ENCODE measurements at regions not wholly inside any gene's neighbourhood (a gene's known extent, or its start where the extent isn't known, plus 50 kb on each side); places are given as distances from the start of the nearest gene placed in this dataset.

DNA sequence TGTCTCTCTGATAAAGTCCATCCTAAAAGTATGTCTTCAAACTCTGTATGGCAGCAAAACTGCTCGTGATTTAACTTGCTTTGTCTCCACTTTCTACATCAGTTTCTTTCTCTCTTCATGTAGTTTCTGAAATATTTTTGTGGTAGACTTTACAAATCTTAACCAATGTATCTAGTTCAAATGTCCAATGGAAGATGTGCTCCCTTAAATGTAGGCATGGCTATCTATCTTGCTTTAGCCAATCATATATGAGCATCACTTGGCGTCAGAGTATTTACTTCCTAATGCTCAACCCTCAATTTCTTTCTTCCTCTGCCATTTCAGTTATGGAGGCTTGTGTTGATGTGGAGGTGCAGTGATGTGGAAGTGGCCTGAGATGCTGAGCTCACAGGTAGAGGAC is 206.1 kb upstream of the ZNF608 start:
- Histone ChIP-seq H3K4me3 (ENCODE audit: low read depth, low read length) (no peak overlapping the region), H3K36me3 (ENCODE audit: control insufficient read depth, insufficient read depth, low read length) (no peaks in the 10 kb centered on the region), H3K27ac (ENCODE audit: insufficient read depth, low read length, poor library complexity, severe bottlenecking) (no peak overlapping the region), H3K4me1 (ENCODE audit: control insufficient read depth, insufficient read depth, low read length, poor library complexity, severe bottlenecking) (no peaks in the 10 kb centered on the region), H3K27me3 (ENCODE audit: control insufficient read depth, insufficient read depth, low read length) (no peaks in the 10 kb centered on the region), H3K9me3 (ENCODE audit: control insufficient read depth in 2 of 2, low read length in 2 of 2) (no peaks in the 10 kb centered on the region)
- H3K27ac Mint-ChIP-seq: peak overlapping the region in 1 of 3 donors; percentile 86
- H3K9me3 Mint-ChIP-seq: peaks cover 0 to 6% (median under 1%) of the 10 kb centered on the region in 7 donors
- peaks cover 0 to 3% (median 0%) of the 10 kb centered on the region in 4 donors for H3K4me1 Mint-ChIP-seq
- no peaks in the 10 kb centered on the region for H3K27me3 Mint-ChIP-seq
- peak in 1 of 3 donors; percentile 6 for DNase-seq
- peak in 1 of 2 donors; percentile 14 for ATAC-seq (ENCODE audit: low read depth in 2 of 2)
- H3K4me3 Mint-ChIP-seq: peak overlapping the region in 2 of 4 donors; percentile 35 to 81
- H3K36me3 Mint-ChIP-seq: no peaks in the 10 kb centered on the region

DNA sequence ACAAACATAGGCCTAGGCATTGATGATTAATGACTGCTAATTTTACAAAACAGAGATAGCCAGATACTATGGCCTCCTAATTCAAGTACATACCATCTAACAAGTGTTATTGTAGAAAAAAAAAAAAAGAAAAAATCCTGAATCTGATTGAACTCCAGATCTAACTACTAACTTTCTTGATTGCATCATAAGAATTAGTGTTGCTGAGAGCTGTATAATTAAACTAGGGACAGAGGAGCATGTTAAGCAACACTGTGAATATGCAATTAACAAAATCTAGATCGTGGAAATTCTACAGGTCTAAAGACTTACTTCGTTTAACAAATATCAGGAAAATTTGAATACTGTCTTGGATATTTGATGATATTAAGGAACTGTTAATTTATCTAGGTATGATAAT is 208.3 kb upstream of the ZNF608 start:
- Histone ChIP-seq H3K4me3 (ENCODE audit: low read depth, low read length) (no peak overlapping the region), H3K27ac (ENCODE audit: insufficient read depth, low read length, poor library complexity, severe bottlenecking) (no peak overlapping the region), H3K36me3 (ENCODE audit: control insufficient read depth, insufficient read depth, low read length) (no peaks in the 10 kb centered on the region), H3K4me1 (ENCODE audit: control insufficient read depth, insufficient read depth, low read length, poor library complexity, severe bottlenecking) (no peaks in the 10 kb centered on the region), H3K27me3 (ENCODE audit: control insufficient read depth, insufficient read depth, low read length) (no peaks in the 10 kb centered on the region), H3K9me3 (ENCODE audit: control insufficient read depth in 2 of 2, low read length in 2 of 2) (no peaks in the 10 kb centered on the region)
- Mint-ChIP-seq H3K9me3 (peaks cover 0 to 6% (median 0%) of the 10 kb centered on the region in 7 donors), H3K4me1 (peaks cover 0 to 3% (median 0%) of the 10 kb centered on the region in 4 donors), H3K27me3 (no peaks in the 10 kb centered on the region), H3K4me3 (peak overlapping the region in 1 of 4 donors; percentile 68), H3K27ac (no peak overlapping the region), H3K36me3 (no peaks in the 10 kb centered on the region)
- ATAC-seq (ENCODE audit: low read depth in 2 of 2) (no peak), DNase-seq (no peak)

DNA sequence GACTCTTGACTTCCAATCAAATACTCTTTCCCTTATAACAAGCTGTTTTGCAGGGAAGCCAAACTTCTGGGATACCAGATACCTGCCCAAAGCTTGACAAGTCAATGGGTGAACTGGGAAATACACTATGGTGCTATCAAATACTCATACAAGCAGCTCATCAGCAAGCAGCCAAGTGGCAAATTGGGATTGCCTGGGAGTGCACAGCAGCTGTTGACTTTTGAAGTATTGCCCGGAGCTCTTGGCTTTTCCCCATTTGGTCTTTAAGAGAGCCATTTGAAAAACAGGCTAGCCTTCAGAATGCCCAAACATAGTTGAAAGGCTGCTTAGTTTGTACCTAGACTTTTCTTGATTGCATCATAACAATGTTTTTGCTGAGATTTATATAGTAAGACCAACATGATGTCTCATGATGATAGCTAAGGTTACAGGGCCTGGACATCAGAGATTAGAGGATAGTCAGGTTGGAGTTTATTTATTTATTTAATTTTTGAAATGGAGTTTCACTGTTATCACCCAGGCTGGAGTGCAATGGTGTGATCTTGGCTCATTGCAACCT is 210.1 kb upstream of the ZNF608 start:
- no peaks in the 10 kb centered on the region for H3K27me3 ChIP-seq (ENCODE audit: control insufficient read depth, insufficient read depth, low read length)
- H3K4me1 ChIP-seq (ENCODE audit: control insufficient read depth, insufficient read depth, low read length, poor library complexity, severe bottlenecking): no peaks in the 10 kb centered on the region
- no peak overlapping the region for H3K4me3 ChIP-seq (ENCODE audit: low read depth, low read length)
- ATAC-seq (ENCODE audit: low read depth in 2 of 2) (no peak), DNase-seq (no peak)
- H3K27me3 Mint-ChIP-seq: no peaks in the 10 kb centered on the region
- no peaks in the 10 kb centered on the region for H3K36me3 Mint-ChIP-seq
- peaks cover 0 to 6% (median 0%) of the 10 kb centered on the region in 7 donors for H3K9me3 Mint-ChIP-seq
- peaks cover 0 to 2% (median 0%) of the 10 kb centered on the region in 4 donors for H3K4me1 Mint-ChIP-seq
- H3K9me3 ChIP-seq (ENCODE audit: control insufficient read depth in 2 of 2, low read length in 2 of 2): no peaks in the 10 kb centered on the region
- H3K27ac Mint-ChIP-seq: no peak overlapping the region
- no peak overlapping the region for H3K4me3 Mint-ChIP-seq
- H3K36me3 ChIP-seq (ENCODE audit: control insufficient read depth, insufficient read depth, low read length): no peaks in the 10 kb centered on the region
- no peak overlapping the region for H3K27ac ChIP-seq (ENCODE audit: insufficient read depth, low read length, poor library complexity, severe bottlenecking)

DNA sequence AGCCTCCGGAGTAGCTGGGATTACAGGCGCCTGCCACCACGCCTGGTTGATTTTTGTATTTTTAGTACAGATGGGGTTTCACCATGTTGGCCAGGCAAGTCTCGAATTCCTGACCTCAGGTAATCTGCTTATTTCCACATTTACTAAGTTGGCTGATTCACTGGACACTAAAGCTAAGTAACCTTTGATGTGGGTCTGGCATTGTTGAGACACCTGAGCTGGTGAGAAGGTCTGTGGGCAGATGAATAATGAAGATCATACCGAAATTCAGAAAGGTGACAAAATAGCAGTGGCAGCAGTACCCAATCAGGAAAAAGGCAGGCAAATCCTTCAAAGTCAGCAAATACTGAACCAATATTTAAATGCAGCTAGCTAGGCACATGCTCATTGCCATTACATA is 210.6 kb upstream of the ZNF608 start:
- Histone ChIP-seq H3K36me3 (ENCODE audit: control insufficient read depth, insufficient read depth, low read length) (no peaks in the 10 kb centered on the region), H3K27ac (ENCODE audit: insufficient read depth, low read length, poor library complexity, severe bottlenecking) (no peak overlapping the region), H3K4me1 (ENCODE audit: control insufficient read depth, insufficient read depth, low read length, poor library complexity, severe bottlenecking) (no peaks in the 10 kb centered on the region), H3K4me3 (ENCODE audit: low read depth, low read length) (no peak overlapping the region), H3K9me3 (ENCODE audit: control insufficient read depth in 2 of 2, low read length in 2 of 2) (no peaks in the 10 kb centered on the region), H3K27me3 (ENCODE audit: control insufficient read depth, insufficient read depth, low read length) (no peaks in the 10 kb centered on the region)
- H3K4me3 Mint-ChIP-seq: no peak overlapping the region
- no peak overlapping the region for H3K27ac Mint-ChIP-seq
- no peaks in the 10 kb centered on the region for H3K4me1 Mint-ChIP-seq
- ATAC-seq (ENCODE audit: low read depth in 2 of 2): no peak
- DNase-seq: no peak
- no peaks in the 10 kb centered on the region for H3K36me3 Mint-ChIP-seq
- peaks cover 0 to 6% (median 0%) of the 10 kb centered on the region in 7 donors for H3K9me3 Mint-ChIP-seq
- no peaks in the 10 kb centered on the region for H3K27me3 Mint-ChIP-seq

DNA sequence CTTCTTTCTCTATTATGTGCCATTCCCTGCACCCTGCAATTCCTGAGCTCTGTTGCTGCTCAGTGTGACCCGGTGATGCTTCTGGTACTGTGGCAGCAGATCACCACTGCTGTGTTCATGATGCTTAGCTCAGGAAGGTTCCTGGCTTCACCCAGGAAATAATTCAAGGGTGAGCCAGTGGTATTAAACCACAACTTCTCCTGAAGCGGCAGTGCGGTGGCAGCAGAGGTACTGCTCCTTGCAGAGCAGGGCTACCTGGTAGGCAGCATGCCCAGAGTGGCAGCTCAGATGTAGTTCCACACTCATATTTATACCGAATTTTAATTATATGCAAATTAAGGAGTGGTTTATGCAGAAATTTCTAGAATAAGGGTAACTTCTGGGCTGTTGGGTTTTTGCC is 213.8 kb upstream of the ZNF608 start:
- DNase-seq (no peak), ATAC-seq (ENCODE audit: low read depth in 2 of 2) (no peak)
- no peaks in the 10 kb centered on the region for H3K36me3 Mint-ChIP-seq
- H3K9me3 ChIP-seq (ENCODE audit: control insufficient read depth in 2 of 2, low read length in 2 of 2): no peaks in the 10 kb centered on the region
- H3K27me3 Mint-ChIP-seq: no peaks in the 10 kb centered on the region
- H3K9me3 Mint-ChIP-seq: peaks cover 0 to 2% (median 0%) of the 10 kb centered on the region in 7 donors
- H3K4me3 Mint-ChIP-seq: no peak overlapping the region
- no peaks in the 10 kb centered on the region for H3K4me1 ChIP-seq (ENCODE audit: control insufficient read depth, insufficient read depth, low read length, poor library complexity, severe bottlenecking)
- no peaks in the 10 kb centered on the region for H3K4me1 Mint-ChIP-seq
- no peak overlapping the region for H3K4me3 ChIP-seq (ENCODE audit: low read depth, low read length)
- H3K27ac Mint-ChIP-seq: no peak overlapping the region
- no peaks in the 10 kb centered on the region for H3K27me3 ChIP-seq (ENCODE audit: control insufficient read depth, insufficient read depth, low read length)
- H3K27ac ChIP-seq (ENCODE audit: insufficient read depth, low read length, poor library complexity, severe bottlenecking): no peak overlapping the region
- no peaks in the 10 kb centered on the region for H3K36me3 ChIP-seq (ENCODE audit: control insufficient read depth, insufficient read depth, low read length)

DNA sequence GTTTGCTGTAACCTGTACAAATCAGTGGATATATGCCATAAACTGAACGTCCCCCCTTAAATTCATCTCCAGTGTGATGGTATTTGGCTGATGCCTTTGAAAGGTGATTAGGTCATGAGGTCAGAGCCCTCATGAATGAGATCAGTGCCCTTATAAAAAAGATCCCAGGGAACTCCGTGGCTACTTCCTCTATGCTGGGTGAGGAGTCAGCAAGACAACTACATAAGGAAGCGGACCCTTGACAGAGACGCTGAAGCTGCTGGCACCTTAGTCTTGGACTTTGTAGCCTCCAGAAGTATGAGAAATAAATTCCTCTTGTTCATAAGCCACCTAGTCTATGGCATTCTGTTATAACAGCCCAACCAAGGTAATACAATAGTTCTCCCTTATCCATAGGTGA is 215.1 kb upstream of the ZNF608 start:
- Histone ChIP-seq H3K9me3 (ENCODE audit: control insufficient read depth in 2 of 2, low read length in 2 of 2) (no peaks in the 10 kb centered on the region), H3K36me3 (ENCODE audit: control insufficient read depth, insufficient read depth, low read length) (no peaks in the 10 kb centered on the region), H3K4me1 (ENCODE audit: control insufficient read depth, insufficient read depth, low read length, poor library complexity, severe bottlenecking) (no peaks in the 10 kb centered on the region), H3K27me3 (ENCODE audit: control insufficient read depth, insufficient read depth, low read length) (no peaks in the 10 kb centered on the region), H3K27ac (ENCODE audit: insufficient read depth, low read length, poor library complexity, severe bottlenecking) (no peak overlapping the region), H3K4me3 (ENCODE audit: low read depth, low read length) (no peak overlapping the region)
- Mint-ChIP-seq H3K9me3 (peaks cover 0 to 3% (median 0%) of the 10 kb centered on the region in 7 donors), H3K27me3 (no peaks in the 10 kb centered on the region), H3K27ac (no peak overlapping the region), H3K4me1 (no peaks in the 10 kb centered on the region), H3K4me3 (no peak overlapping the region), H3K36me3 (no peaks in the 10 kb centered on the region)
- no peak for ATAC-seq (ENCODE audit: low read depth in 2 of 2)
- DNase-seq: no peak

DNA sequence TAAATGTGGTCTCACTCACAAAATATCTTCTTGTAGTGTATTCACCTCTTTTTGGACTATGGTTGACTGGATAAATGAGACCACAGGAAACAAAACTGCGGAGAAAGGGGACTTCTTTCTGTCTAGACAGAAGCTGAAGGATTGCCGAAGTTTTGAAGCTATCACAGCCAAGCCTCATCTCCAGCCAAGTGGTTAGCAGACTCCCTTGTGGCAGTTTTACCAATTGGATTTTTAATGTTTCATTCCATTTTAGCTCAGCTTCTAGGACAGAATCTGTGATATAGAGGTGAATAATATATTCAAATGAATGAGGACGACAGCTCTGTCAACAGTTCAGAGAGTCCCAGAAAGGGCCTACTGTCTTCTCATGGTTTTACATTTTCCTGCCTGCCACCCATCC is 215.7 kb upstream of the ZNF608 start:
- H3K27me3 ChIP-seq (ENCODE audit: control insufficient read depth, insufficient read depth, low read length): no peaks in the 10 kb centered on the region
- H3K36me3 ChIP-seq (ENCODE audit: control insufficient read depth, insufficient read depth, low read length): no peaks in the 10 kb centered on the region
- no peak overlapping the region for H3K27ac Mint-ChIP-seq
- H3K4me3 Mint-ChIP-seq: no peak overlapping the region
- no peaks in the 10 kb centered on the region for H3K4me1 Mint-ChIP-seq
- no peaks in the 10 kb centered on the region for H3K36me3 Mint-ChIP-seq
- no peaks in the 10 kb centered on the region for H3K9me3 ChIP-seq (ENCODE audit: control insufficient read depth in 2 of 2, low read length in 2 of 2)
- no peak overlapping the region for H3K4me3 ChIP-seq (ENCODE audit: low read depth, low read length)
- DNase-seq (no peak), ATAC-seq (ENCODE audit: low read depth in 2 of 2) (no peak)
- no peak overlapping the region for H3K27ac ChIP-seq (ENCODE audit: insufficient read depth, low read length, poor library complexity, severe bottlenecking)
- no peaks in the 10 kb centered on the region for H3K4me1 ChIP-seq (ENCODE audit: control insufficient read depth, insufficient read depth, low read length, poor library complexity, severe bottlenecking)
- H3K27me3 Mint-ChIP-seq: no peaks in the 10 kb centered on the region
- peaks cover 0 to 3% (median 0%) of the 10 kb centered on the region in 7 donors for H3K9me3 Mint-ChIP-seq

DNA sequence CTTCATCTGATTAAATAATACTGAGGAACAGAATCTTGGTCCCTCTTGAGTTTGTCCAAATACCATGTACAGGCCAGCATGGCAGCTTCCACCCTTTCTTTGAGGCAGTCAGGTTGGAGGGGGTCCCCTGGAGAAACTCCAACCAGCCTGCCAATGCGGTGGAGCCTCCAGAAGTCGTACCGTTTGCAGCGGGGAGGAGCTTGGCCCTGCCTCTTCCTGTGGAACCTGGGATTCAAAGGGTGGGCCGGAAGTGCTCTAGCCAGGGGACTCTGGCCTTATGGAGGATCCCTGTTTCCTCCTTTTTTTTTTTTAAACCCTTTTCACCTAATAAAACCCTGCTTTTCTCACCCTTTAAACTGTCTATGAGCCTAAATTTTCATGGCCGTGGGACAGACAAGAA is 216.3 kb upstream of the ZNF608 start:
- Histone ChIP-seq H3K36me3 (ENCODE audit: control insufficient read depth, insufficient read depth, low read length) (no peaks in the 10 kb centered on the region), H3K4me3 (ENCODE audit: low read depth, low read length) (no peak overlapping the region), H3K4me1 (ENCODE audit: control insufficient read depth, insufficient read depth, low read length, poor library complexity, severe bottlenecking) (no peaks in the 10 kb centered on the region), H3K27me3 (ENCODE audit: control insufficient read depth, insufficient read depth, low read length) (no peaks in the 10 kb centered on the region), H3K27ac (ENCODE audit: insufficient read depth, low read length, poor library complexity, severe bottlenecking) (no peak overlapping the region), H3K9me3 (ENCODE audit: control insufficient read depth in 2 of 2, low read length in 2 of 2) (no peaks in the 10 kb centered on the region)
- Mint-ChIP-seq H3K9me3 (peaks cover 0 to 3% (median 0%) of the 10 kb centered on the region in 7 donors), H3K4me1 (no peaks in the 10 kb centered on the region), H3K27me3 (no peaks in the 10 kb centered on the region), H3K36me3 (no peaks in the 10 kb centered on the region), H3K27ac (no peak overlapping the region), H3K4me3 (no peak overlapping the region)
- DNase-seq (no peak), ATAC-seq (ENCODE audit: low read depth in 2 of 2) (no peak)
